ENCODE measurements at regions not wholly inside any gene's neighbourhood (a gene's known extent, or its start where the extent isn't known, plus 50 kb on each side); places are given as distances from the start of the nearest gene placed in this dataset.

GRCh38 chr14:30179381-30180130 lies 251.9 kb upstream of the PRKD1 start:
- TF ChIP-seq CTCF (IDR thresholded peaks at IDR 0.05): no peak
- no peak for TF ChIP-seq POLR2A (IDR thresholded peaks at IDR 0.05)
- no peak for TF ChIP-seq POLR2AphosphoS5 (IDR thresholded peaks at IDR 0.05)

All from stomach (tissue), 4 donors.